SK-N-SH (cell line): ENCODE measurements at regions not wholly inside any gene's neighbourhood (a gene's known extent, or its start where the extent isn't known, plus 50 kb on each side); places are given as distances from the start of the nearest gene placed in this dataset.

Experiments
- CTCF ChIA-PET: fragments of 300-600, 350-600 bp; formaldehyde crosslinking; extraction: SDS; loops from one replicate; lab custom pipeline; 2021; lab: Yijun Ruan, JAX
- POLR2A ChIA-PET: fragments of 350-600 bp; sonication (Branson Sonifier 250); formaldehyde crosslinking; extraction: SDS; loops from one replicate; lab custom pipeline; 2020; ENCODE audit warnings: antibody characterized with exemption, inconsistent platforms; lab: Yijun Ruan, JAX
- DNase-seq: peaks from one replicate; pipeline ENCODE4 v3.0.0; 2012
- H2AFZ ChIP-seq: fragments of 200-600 bp; sonication (generic); 2 replicates; pipeline ENCODE4 v1.8.1; 2016; ENCODE audit warnings: antibody characterized with exemption, mild to moderate bottlenecking, low read depth
- H3F3A ChIP-seq: fragments of 200-600 bp; sonication (generic); replicated peaks from 2 replicates; pipeline ENCODE3; 2016; ENCODE audit warnings: antibody characterized with exemption, mild to moderate bottlenecking; ENCODE audit not compliant: insufficient read depth
- H3K27ac ChIP-seq, 2 experiments: fragments of 200-500 bp in 1 of 2; fragments of 200-600 bp in 1 of 2; sonication (Bioruptor generic) in 1 of 2; sonication (generic), shearing (Covaris generic) in 1 of 2; 2 replicates each; pipeline versions ENCODE4 v1.5.1 to v1.6.1; 2014 to 2016; ENCODE audit warnings: low read depth in 2 of 2, inconsistent platforms in 1 of 2, low read length in 1 of 2, mild to moderate bottlenecking in 1 of 2, mixed read lengths in 1 of 2
- H3K27me3 ChIP-seq: fragments of 200-600 bp; sonication (generic), shearing (Covaris generic); 2 replicates; pipeline ENCODE4 v1.6.1; 2016; ENCODE audit warnings: mixed run types; ENCODE audit not compliant: insufficient read depth
- H3K36me3 ChIP-seq, 2 experiments: fragments of 200-500 bp in 1 of 2; fragments of 200-600 bp in 1 of 2; sonication (Bioruptor generic) in 1 of 2; sonication (generic) in 1 of 2; replicated peaks in 1 of 2; 2 replicates each; pipeline versions ENCODE3 to v1.5.1; 2014 to 2016; ENCODE audit warnings: low read length in 1 of 2, mild to moderate bottlenecking in 1 of 2; ENCODE audit not compliant: insufficient read depth in 2 of 2, control insufficient read depth in 1 of 2
- H3K4me1 ChIP-seq, 2 experiments: fragments of 200-500 bp in 1 of 2; fragments of 200-600 bp in 1 of 2; sonication (Bioruptor generic) in 1 of 2; sonication (generic), shearing (Covaris generic) in 1 of 2; 2 replicates each; pipeline versions ENCODE4 v1.5.1 to v1.6.1; 2014 to 2016; ENCODE audit warnings: low read depth in 1 of 2, low read length in 1 of 2, mixed run types in 1 of 2; ENCODE audit not compliant: insufficient read depth in 2 of 2, control insufficient read depth in 1 of 2
- H3K4me2 ChIP-seq: fragments of 200-600 bp; sonication (generic), shearing (Covaris generic); 2 replicates; pipeline ENCODE4 v1.6.1; 2017; ENCODE audit warnings: mixed run types
- H3K4me3 ChIP-seq, 2 experiments: fragments of 200-500 bp in 1 of 2; fragments of 200-600 bp in 1 of 2; sonication (Bioruptor generic) in 1 of 2; sonication (generic), shearing (Covaris generic) in 1 of 2; 2 replicates each; pipeline versions ENCODE4 v1.5.1 to v1.8.1; 2014 to 2016; ENCODE audit warnings: low read depth in 2 of 2, inconsistent platforms in 1 of 2, low read length in 1 of 2, mild to moderate bottlenecking in 1 of 2, mixed read lengths in 1 of 2, moderate library complexity in 1 of 2
- H3K79me2 ChIP-seq: fragments of 200-600 bp; sonication (generic); 2 replicates; pipeline ENCODE4 v1.8.1; 2017; ENCODE audit warnings: mild to moderate bottlenecking; ENCODE audit not compliant: insufficient read depth
- H3K9ac ChIP-seq: fragments of 200-600 bp; sonication (generic); 2 replicates; pipeline ENCODE4 v1.6.1; 2017; ENCODE audit warnings: mixed run types
- H3K9me2 ChIP-seq: fragments of 200-600 bp; sonication (generic); 2 replicates; pipeline ENCODE4 v1.6.1; 2017; ENCODE audit warnings: mixed run types
- H3K9me3 ChIP-seq: fragments of 200-600 bp; sonication (generic); 2 replicates; pipeline ENCODE4 v1.6.1; 2017; ENCODE audit warnings: mixed run types, mild to moderate bottlenecking, moderate library complexity
- H4K20me1 ChIP-seq: fragments of 200-600 bp; sonication (generic); 2 replicates; pipeline ENCODE4 v1.6.1; 2017; ENCODE audit warnings: mild to moderate bottlenecking, mixed run types; ENCODE audit not compliant: insufficient read depth
- CHD2 ChIP-seq: fragments of 150-350 bp; IDR thresholded peaks from 2 replicates; pipeline ENCODE4 v1.6.1; 2018; ENCODE audit warnings: low read length; ENCODE audit not compliant: partially characterized antibody
- EZH2phosphoT487 ChIP-seq: fragments of 200-600 bp; sonication (generic); IDR thresholded peaks from 2 replicates; pipeline ENCODE4 v1.6.1; 2017; ENCODE audit warnings: low read depth, mixed run types, mild to moderate bottlenecking, antibody characterized with exemption, moderate library complexity, borderline replicate concordance
- FOXM1 ChIP-seq: IDR thresholded peaks from 2 replicates; pipeline ENCODE4 v1.4.0; 2012; ENCODE audit warnings: low read depth, mild to moderate bottlenecking
- GATA2 ChIP-seq: sonication (generic); formaldehyde crosslinking; IDR thresholded peaks from 2 replicates; pipeline ENCODE4 v1.5.0; 2020; ENCODE audit warnings: mild to moderate bottlenecking, missing genetic modification reagents
- MEF2A ChIP-seq: IDR thresholded peaks from 2 replicates; pipeline ENCODE4 v1.4.0; 2012; ENCODE audit warnings: low read depth, borderline replicate concordance
- MXI1 ChIP-seq: IDR thresholded peaks from 2 replicates; pipeline ENCODE4 v1.6.1; 2012; ENCODE audit warnings: mild to moderate bottlenecking, low read depth, low read length, improper control_type of control experiment
- NFIC ChIP-seq: IDR thresholded peaks from 2 replicates; pipeline ENCODE4 v1.4.0; 2012; ENCODE audit warnings: borderline replicate concordance
- RAD21 ChIP-seq: IDR thresholded peaks from 2 replicates; pipeline ENCODE4 v1.6.1; 2012; ENCODE audit warnings: mild to moderate bottlenecking, low read length
- RCOR1 ChIP-seq: fragments of 150-350 bp; IDR thresholded peaks from 2 replicates; pipeline ENCODE4 v1.6.1; 2017; ENCODE audit warnings: antibody characterized with exemption, low read length
- RXRA ChIP-seq: IDR thresholded peaks from 2 replicates; pipeline ENCODE4 v1.4.0; 2012; ENCODE audit warnings: low read depth, mild to moderate bottlenecking, borderline replicate concordance
- SIN3A ChIP-seq: IDR thresholded peaks from 2 replicates; pipeline ENCODE4 v1.6.1; 2012; ENCODE audit warnings: low read depth, mild to moderate bottlenecking, low read length, moderate library complexity, borderline replicate concordance
- YY1 ChIP-seq: IDR thresholded peaks from 2 replicates; pipeline ENCODE4 v1.4.0; 2012; ENCODE audit warnings: low read depth, mild to moderate bottlenecking
- WGBS: methylation state at CpG from one replicate; pipeline ENCODE4 v1.1.6; 2017; ENCODE audit warnings: low lambda C conversion rate; 5-methylcytosine and 5-hydroxymethylcytosine counted together
- TF ChIP-seq, protein P1 (sequence below): IDR thresholded peaks from 2 replicates; pipeline ENCODE4 v1.6.1; 2012; ENCODE audit warnings: mild to moderate bottlenecking, low read depth, low read length, moderate library complexity
- TF ChIP-seq, protein P2 (sequence below): IDR thresholded peaks from 2 replicates; pipeline ENCODE4 v1.4.0; 2012; ENCODE audit warnings: low read depth
- TF ChIP-seq, protein P3 (sequence below): IDR thresholded peaks from 2 replicates; pipeline ENCODE4; 2012
- TF ChIP-seq, protein P4 (sequence below): fragments of 200-600 bp; sonication (generic); IDR thresholded peaks from 2 replicates; pipeline ENCODE4 v1.6.1; 2017; ENCODE audit warnings: antibody characterized with exemption, mild to moderate bottlenecking, moderate library complexity

DNA sequence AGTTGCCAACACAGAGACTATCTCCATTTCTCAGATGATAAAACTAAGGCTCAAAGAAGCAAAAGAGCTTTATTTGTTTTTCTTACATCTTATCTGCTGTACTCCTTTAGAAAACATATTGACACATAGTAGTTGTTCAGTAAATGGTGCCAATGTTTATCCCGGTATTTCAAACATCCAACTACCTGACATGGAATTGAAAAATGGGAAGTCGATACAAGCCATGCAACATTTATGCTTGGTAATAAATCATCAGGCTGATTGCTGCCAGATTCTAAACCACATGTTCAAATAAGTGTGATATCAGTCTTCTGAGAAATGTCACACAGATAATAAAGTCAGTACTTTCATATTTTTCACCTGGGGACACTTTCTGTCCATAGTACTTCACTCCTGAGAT lies 65.8 kb upstream of the C10orf120 start:
- no peak overlapping the region for H3K4me3 ChIP-seq
- no peak for DNase-seq
- H3F3A ChIP-seq: no peaks in the 10 kb centered on the region
- CTCF ChIA-PET: interaction anchor here (0.7 kb wide), 1 partner anchor 13 kb away, joined by 3 read pairs; no protein-coding TSS in a partner anchor
- no peaks in the 10 kb centered on the region for H3K9me2 ChIP-seq
- no peaks in the 10 kb centered on the region for H4K20me1 ChIP-seq
- no peak overlapping the region for H3K27ac ChIP-seq
- no peak overlapping the region for H3K9ac ChIP-seq
- 5% methylated on average over 2 of the region's 2 CpGs for WGBS
- no peaks in the 10 kb centered on the region for H3K36me3 ChIP-seq
- no peaks in the 10 kb centered on the region for H3K4me1 ChIP-seq
- H3K79me2 ChIP-seq: no peaks in the 10 kb centered on the region
- TF ChIP-seq NFIC (no peak), MEF2A (no peak), YY1 (no peak), EZH2phosphoT487 (no peak), GATA2 (CRISPR knock-in tag) (no peak), CHD2 (no peak), SIN3A (no peak), RCOR1 (no peak), MXI1 (no peak), RXRA (no peak), RAD21 (no peak), FOXM1 (no peak)
- TF ChIP-seq, protein P1, sequence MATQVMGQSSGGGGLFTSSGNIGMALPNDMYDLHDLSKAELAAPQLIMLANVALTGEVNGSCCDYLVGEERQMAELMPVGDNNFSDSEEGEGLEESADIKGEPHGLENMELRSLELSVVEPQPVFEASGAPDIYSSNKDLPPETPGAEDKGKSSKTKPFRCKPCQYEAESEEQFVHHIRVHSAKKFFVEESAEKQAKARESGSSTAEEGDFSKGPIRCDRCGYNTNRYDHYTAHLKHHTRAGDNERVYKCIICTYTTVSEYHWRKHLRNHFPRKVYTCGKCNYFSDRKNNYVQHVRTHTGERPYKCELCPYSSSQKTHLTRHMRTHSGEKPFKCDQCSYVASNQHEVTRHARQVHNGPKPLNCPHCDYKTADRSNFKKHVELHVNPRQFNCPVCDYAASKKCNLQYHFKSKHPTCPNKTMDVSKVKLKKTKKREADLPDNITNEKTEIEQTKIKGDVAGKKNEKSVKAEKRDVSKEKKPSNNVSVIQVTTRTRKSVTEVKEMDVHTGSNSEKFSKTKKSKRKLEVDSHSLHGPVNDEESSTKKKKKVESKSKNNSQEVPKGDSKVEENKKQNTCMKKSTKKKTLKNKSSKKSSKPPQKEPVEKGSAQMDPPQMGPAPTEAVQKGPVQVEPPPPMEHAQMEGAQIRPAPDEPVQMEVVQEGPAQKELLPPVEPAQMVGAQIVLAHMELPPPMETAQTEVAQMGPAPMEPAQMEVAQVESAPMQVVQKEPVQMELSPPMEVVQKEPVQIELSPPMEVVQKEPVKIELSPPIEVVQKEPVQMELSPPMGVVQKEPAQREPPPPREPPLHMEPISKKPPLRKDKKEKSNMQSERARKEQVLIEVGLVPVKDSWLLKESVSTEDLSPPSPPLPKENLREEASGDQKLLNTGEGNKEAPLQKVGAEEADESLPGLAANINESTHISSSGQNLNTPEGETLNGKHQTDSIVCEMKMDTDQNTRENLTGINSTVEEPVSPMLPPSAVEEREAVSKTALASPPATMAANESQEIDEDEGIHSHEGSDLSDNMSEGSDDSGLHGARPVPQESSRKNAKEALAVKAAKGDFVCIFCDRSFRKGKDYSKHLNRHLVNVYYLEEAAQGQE: no peak
- TF ChIP-seq, protein P2, sequence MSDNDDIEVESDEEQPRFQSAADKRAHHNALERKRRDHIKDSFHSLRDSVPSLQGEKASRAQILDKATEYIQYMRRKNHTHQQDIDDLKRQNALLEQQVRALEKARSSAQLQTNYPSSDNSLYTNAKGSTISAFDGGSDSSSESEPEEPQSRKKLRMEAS: no peak
- TF ChIP-seq, protein P3, sequence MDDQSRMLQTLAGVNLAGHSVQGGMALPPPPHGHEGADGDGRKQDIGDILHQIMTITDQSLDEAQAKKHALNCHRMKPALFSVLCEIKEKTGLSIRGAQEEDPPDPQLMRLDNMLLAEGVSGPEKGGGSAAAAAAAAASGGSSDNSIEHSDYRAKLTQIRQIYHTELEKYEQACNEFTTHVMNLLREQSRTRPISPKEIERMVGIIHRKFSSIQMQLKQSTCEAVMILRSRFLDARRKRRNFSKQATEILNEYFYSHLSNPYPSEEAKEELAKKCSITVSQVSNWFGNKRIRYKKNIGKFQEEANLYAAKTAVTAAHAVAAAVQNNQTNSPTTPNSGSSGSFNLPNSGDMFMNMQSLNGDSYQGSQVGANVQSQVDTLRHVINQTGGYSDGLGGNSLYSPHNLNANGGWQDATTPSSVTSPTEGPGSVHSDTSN: no peak
- TF ChIP-seq, protein P4, sequence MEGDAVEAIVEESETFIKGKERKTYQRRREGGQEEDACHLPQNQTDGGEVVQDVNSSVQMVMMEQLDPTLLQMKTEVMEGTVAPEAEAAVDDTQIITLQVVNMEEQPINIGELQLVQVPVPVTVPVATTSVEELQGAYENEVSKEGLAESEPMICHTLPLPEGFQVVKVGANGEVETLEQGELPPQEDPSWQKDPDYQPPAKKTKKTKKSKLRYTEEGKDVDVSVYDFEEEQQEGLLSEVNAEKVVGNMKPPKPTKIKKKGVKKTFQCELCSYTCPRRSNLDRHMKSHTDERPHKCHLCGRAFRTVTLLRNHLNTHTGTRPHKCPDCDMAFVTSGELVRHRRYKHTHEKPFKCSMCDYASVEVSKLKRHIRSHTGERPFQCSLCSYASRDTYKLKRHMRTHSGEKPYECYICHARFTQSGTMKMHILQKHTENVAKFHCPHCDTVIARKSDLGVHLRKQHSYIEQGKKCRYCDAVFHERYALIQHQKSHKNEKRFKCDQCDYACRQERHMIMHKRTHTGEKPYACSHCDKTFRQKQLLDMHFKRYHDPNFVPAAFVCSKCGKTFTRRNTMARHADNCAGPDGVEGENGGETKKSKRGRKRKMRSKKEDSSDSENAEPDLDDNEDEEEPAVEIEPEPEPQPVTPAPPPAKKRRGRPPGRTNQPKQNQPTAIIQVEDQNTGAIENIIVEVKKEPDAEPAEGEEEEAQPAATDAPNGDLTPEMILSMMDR: no peak
- H3K9me3 ChIP-seq: peaks cover 4% of the 10 kb centered on the region; the same call in 1 of the 2 replicates
- H2AFZ ChIP-seq: no peak overlapping the region
- POLR2A ChIA-PET: no interaction called here
- no peak overlapping the region for H3K4me2 ChIP-seq
- no peaks in the 10 kb centered on the region for H3K27me3 ChIP-seq
